SK-N-SH treated with all-trans-retinoic acid at 6 μM for 48 hours (cell line): ENCODE measurements at regions not wholly inside any gene's neighbourhood (a gene's known extent, or its start where the extent isn't known, plus 50 kb on each side); places are given as distances from the start of the nearest gene placed in this dataset.

Experiments used
- BACH2 ChIP-seq: fragments of 250-450 bp; sonication (Bioruptor Pico); IDR thresholded peaks from 2 replicates; pipeline ENCODE4 v1.9.0; 2021; ENCODE audit warnings: mild to moderate bottlenecking, borderline replicate concordance
- CSDC2 ChIP-seq: fragments of 250-450 bp; sonication (Bioruptor Pico); IDR thresholded peaks from 2 replicates; pipeline ENCODE4 v1.5.0; 2020; ENCODE audit warnings: mild to moderate bottlenecking, moderate library complexity
- CSRNP3 ChIP-seq: fragments of 250-450 bp; sonication (Bioruptor Pico); IDR thresholded peaks from 2 replicates; pipeline ENCODE4 v1.5.1; 2021; ENCODE audit warnings: mild to moderate bottlenecking, moderate library complexity
- RARB ChIP-seq: fragments of 250-450 bp; sonication (Bioruptor Pico); IDR thresholded peaks from 2 replicates; pipeline ENCODE4 v1.8.0; 2021; ENCODE audit warnings: mild to moderate bottlenecking, moderate library complexity
- TOX ChIP-seq: fragments of 250-450 bp; sonication (Bioruptor Pico); IDR thresholded peaks from 2 replicates; pipeline ENCODE4 v1.8.0; 2021; ENCODE audit warnings: mild to moderate bottlenecking, moderate library complexity, borderline replicate concordance
- ZFP3 ChIP-seq: fragments of 250-450 bp; sonication (Bioruptor Pico); IDR thresholded peaks from 2 replicates; pipeline ENCODE4 v1.5.0; 2020; ENCODE audit warnings: mild to moderate bottlenecking, moderate library complexity
- ZFP30 ChIP-seq: fragments of 450-650 bp; formaldehyde crosslinking; IDR thresholded peaks from 2 replicates; pipeline ENCODE4 v1.5.0; 2022; ENCODE audit warnings: mild to moderate bottlenecking, moderate library complexity
- TF ChIP-seq, protein P1 (sequence below): fragments of 250-450 bp; sonication (Bioruptor Pico); IDR thresholded peaks from 2 replicates; pipeline ENCODE4 v1.5.1; 2020; ENCODE audit warnings: low read depth, mild to moderate bottlenecking, moderate library complexity

DNA sequence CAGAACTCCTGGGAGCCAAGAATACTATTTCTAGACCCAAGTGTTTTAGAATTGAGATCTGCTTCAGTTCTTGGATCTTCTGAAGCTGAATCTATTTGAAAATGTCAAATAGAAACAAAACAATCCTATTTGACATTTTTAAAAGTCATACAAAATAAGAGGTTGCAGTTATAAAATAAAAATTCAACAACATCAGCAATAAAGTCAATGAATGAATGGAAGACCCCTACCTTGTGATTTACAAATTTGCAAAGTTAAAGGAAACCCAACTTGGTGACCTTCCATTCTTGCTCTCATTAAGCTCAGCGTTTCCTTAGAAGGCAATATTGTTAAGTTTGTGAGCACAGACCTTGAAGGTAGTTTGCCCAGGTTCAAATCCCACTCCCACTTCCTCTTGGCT is 531.8 kb upstream of the TENM3 start:
- TF ChIP-seq, protein P1, sequence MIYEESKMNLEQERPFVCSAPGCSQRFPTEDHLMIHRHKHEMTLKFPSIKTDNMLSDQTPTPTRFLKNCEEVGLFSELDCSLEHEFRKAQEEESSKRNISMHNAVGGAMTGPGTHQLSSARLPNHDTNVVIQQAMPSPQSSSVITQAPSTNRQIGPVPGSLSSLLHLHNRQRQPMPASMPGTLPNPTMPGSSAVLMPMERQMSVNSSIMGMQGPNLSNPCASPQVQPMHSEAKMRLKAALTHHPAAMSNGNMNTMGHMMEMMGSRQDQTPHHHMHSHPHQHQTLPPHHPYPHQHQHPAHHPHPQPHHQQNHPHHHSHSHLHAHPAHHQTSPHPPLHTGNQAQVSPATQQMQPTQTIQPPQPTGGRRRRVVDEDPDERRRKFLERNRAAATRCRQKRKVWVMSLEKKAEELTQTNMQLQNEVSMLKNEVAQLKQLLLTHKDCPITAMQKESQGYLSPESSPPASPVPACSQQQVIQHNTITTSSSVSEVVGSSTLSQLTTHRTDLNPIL (CRISPR knock-in tag): no peak
- TF ChIP-seq TOX (CRISPR knock-in tag) (no peak), ZFP30 (no peak), CSDC2 (no peak), CSRNP3 (CRISPR knock-in tag) (no peak), ZFP3 (CRISPR knock-in tag) (no peak), RARB (CRISPR knock-in tag) (no peak), BACH2 (no peak)
